NCI-H2196 (cell line): ENCODE measurements at regions not wholly inside any gene's neighbourhood (a gene's known extent, or its start where the extent isn't known, plus 50 kb on each side); places are given as distances from the start of the nearest gene placed in this dataset.
"Not testable (repeated sequence)": the region's sequence is repeated elsewhere in the genome, so short reads cannot be mapped to it uniquely, and the experiment has no call there.

Source experiments
- DNase-seq: peaks from one replicate; lab custom pipeline; 2025; ENCODE audit not compliant: unreplicated experiment; lab: John Stamatoyannopoulos, UW

GRCh38 chr14:35949920-35950513, 123.9 kb downstream of the BRMS1L start:
- DNase-seq: peak; percentile 74

- DNase-seq: not testable (repeated sequence)
These were observed 121.8 kb downstream of the BRMS1L start for GRCh38 chr14:35947983-35948382.

- DNase-seq: peak; percentile 19
These were observed 118.7 kb downstream of the BRMS1L start for GRCh38 chr14:35944847-35945246.

GRCh38 chr14:35940291-35940690, 114.2 kb downstream of the BRMS1L start:
- no peak for DNase-seq

GRCh38 chr14:35938770-35939169, 112.6 kb downstream of the BRMS1L start:
- no peak for DNase-seq

GRCh38 chr14:35934499-35934898, 108.4 kb downstream of the BRMS1L start:
- no peak for DNase-seq

GRCh38 chr14:35932659-35933159, 106.6 kb downstream of the BRMS1L start:
- DNase-seq: no peak

GRCh38 chr14:35932136-35932535, 106.0 kb downstream of the BRMS1L start:
- no peak for DNase-seq

GRCh38 chr14:35931346-35931745, 105.2 kb downstream of the BRMS1L start:
- DNase-seq: no peak

- no peak for DNase-seq
These were observed 103.0 kb downstream of the BRMS1L start for GRCh38 chr14:35929186-35929585.

- no peak for DNase-seq
These were observed 101.6 kb downstream of the BRMS1L start for GRCh38 chr14:35927727-35928126.

- DNase-seq: no peak
These were observed 99.2 kb downstream of the BRMS1L start for GRCh38 chr14:35925319-35925718.

GRCh38 chr14:35922590-35922989, 96.5 kb downstream of the BRMS1L start:
- not testable (repeated sequence) for DNase-seq

GRCh38 chr14:35921745-35922144, 95.6 kb downstream of the BRMS1L start:
- DNase-seq: no peak
